HEK293 (cell line): ENCODE measurements at regions not wholly inside any gene's neighbourhood (a gene's known extent, or its start where the extent isn't known, plus 50 kb on each side); places are given as distances from the start of the nearest gene placed in this dataset.

Experiments
- CTCF ChIA-PET: fragments of 350-600 bp; formaldehyde crosslinking; extraction: SDS; loops from one replicate; lab custom pipeline; 2021; ENCODE audit warnings: antibody characterized with exemption; lab: Yijun Ruan, JAX
- POLR2A ChIA-PET: fragments of 300-600 bp; formaldehyde crosslinking; extraction: SDS; loops from one replicate; lab custom pipeline; 2020; ENCODE audit warnings: antibody characterized with exemption, inconsistent platforms; lab: Yijun Ruan, JAX
- H3K27ac ChIP-seq: fragments of 200-500 bp; sonication (Bioruptor generic); 2 replicates; pipeline ENCODE4 v1.5.1; 2014; ENCODE audit warnings: low read depth, low read length, control low read depth, inconsistent platforms; ENCODE audit errors: extremely low read depth
- H3K36me3 ChIP-seq, 2 experiments: fragments of 200-500 bp in 1 of 2; sonication (Bioruptor generic) in 1 of 2; 1 replicate in 1 of 2; 2 replicates in 1 of 2; pipeline ENCODE4 v1.5.1; 2014 to 2017; ENCODE audit warnings: inconsistent platforms in 2 of 2, low read length in 2 of 2; ENCODE audit not compliant: control insufficient read depth in 2 of 2, insufficient read depth in 1 of 2
- H3K4me1 ChIP-seq: fragments of 200-500 bp; sonication (Bioruptor generic); 2 replicates; pipeline ENCODE4 v1.5.1; 2014; ENCODE audit warnings: mild to moderate bottlenecking, low read length, inconsistent platforms; ENCODE audit not compliant: control insufficient read depth, insufficient read depth
- H3K4me3 ChIP-seq: 2 replicates; pipeline ENCODE4 v1.5.1; 2011; ENCODE audit warnings: low read depth, mild to moderate bottlenecking, control low read depth, low read length, moderate library complexity
- H3K9me3 ChIP-seq: fragments of 200-500 bp; sonication (Bioruptor generic); 2 replicates; pipeline ENCODE4 v1.5.1; 2014; ENCODE audit warnings: low read depth, low read length, inconsistent platforms; ENCODE audit not compliant: control insufficient read depth, insufficient read depth
- BCL11A ChIP-seq: fragments of 450-650 bp; formaldehyde crosslinking; IDR thresholded peaks from 2 replicates; pipeline ENCODE4 v1.5.1; 2016; ENCODE audit warnings: low read depth, missing biosample characterization, missing genetic modification characterization
- FEZF1 ChIP-seq: fragments of 450-650 bp; formaldehyde crosslinking; IDR thresholded peaks from 2 replicates; pipeline ENCODE4 v1.5.1; 2016; ENCODE audit warnings: missing biosample characterization, missing genetic modification characterization
- ZFP69B ChIP-seq: fragments of 450-650 bp; formaldehyde crosslinking; IDR thresholded peaks from 2 replicates; pipeline ENCODE4 v1.5.1; 2016; ENCODE audit warnings: missing biosample characterization, missing genetic modification characterization
- ZNF121 ChIP-seq: fragments of 450-650 bp; formaldehyde crosslinking; IDR thresholded peaks from 2 replicates; pipeline ENCODE4 v1.5.1; 2016; ENCODE audit warnings: missing biosample characterization, missing genetic modification characterization
- ZNF19 ChIP-seq: fragments of 450-650 bp; formaldehyde crosslinking; IDR thresholded peaks from 2 replicates; pipeline ENCODE4; 2016; ENCODE audit warnings: missing biosample characterization, missing genetic modification characterization, low read depth
- ZNF202 ChIP-seq: fragments of 450-650 bp; formaldehyde crosslinking; IDR thresholded peaks from 2 replicates; pipeline ENCODE4 v1.5.1; 2016; ENCODE audit warnings: missing biosample characterization, missing genetic modification characterization, borderline replicate concordance
- ZNF311 ChIP-seq: fragments of 450-650 bp; formaldehyde crosslinking; IDR thresholded peaks from 2 replicates; pipeline ENCODE4 v1.5.1; 2017; ENCODE audit warnings: missing biosample characterization, missing genetic modification characterization, borderline replicate concordance
- ZNF354C ChIP-seq: fragments of 450-650 bp; formaldehyde crosslinking; IDR thresholded peaks from 2 replicates; pipeline ENCODE4 v1.5.1; 2016; ENCODE audit warnings: missing biosample characterization, missing genetic modification characterization, low read depth, borderline replicate concordance
- ZNF48 ChIP-seq: fragments of 450-650 bp; formaldehyde crosslinking; IDR thresholded peaks from 2 replicates; pipeline ENCODE4 v1.5.1; 2016; ENCODE audit warnings: missing biosample characterization, missing genetic modification characterization
- ZNF514 ChIP-seq: fragments of 450-650 bp; formaldehyde crosslinking; IDR thresholded peaks from 2 replicates; pipeline ENCODE4 v1.5.1; 2016; ENCODE audit warnings: missing biosample characterization, missing genetic modification characterization
- ZNF600 ChIP-seq: fragments of 450-650 bp; formaldehyde crosslinking; IDR thresholded peaks from 2 replicates; pipeline ENCODE4 v1.5.1; 2016; ENCODE audit warnings: missing biosample characterization, missing genetic modification characterization
- ZNF658 ChIP-seq: fragments of 450-650 bp; formaldehyde crosslinking; IDR thresholded peaks from 2 replicates; pipeline ENCODE4; 2016; ENCODE audit warnings: missing biosample characterization, missing genetic modification characterization
- ZNF701 ChIP-seq: fragments of 450-650 bp; formaldehyde crosslinking; IDR thresholded peaks from 2 replicates; pipeline ENCODE4 v1.5.1; 2016; ENCODE audit warnings: missing biosample characterization, missing genetic modification characterization
- ZNF785 ChIP-seq: fragments of 450-650 bp; formaldehyde crosslinking; IDR thresholded peaks from 2 replicates; pipeline ENCODE4 v1.5.1; 2016; ENCODE audit warnings: missing biosample characterization, missing genetic modification characterization
- ZNF830 ChIP-seq: fragments of 450-650 bp; IDR thresholded peaks from 2 replicates; pipeline ENCODE4 v1.5.0; 2018; ENCODE audit warnings: missing biosample characterization, missing genetic modification characterization, low read depth, mild to moderate bottlenecking, moderate library complexity
- ZSCAN23 ChIP-seq: fragments of 450-650 bp; formaldehyde crosslinking; IDR thresholded peaks from 2 replicates; pipeline ENCODE4 v1.5.1; 2016; ENCODE audit warnings: missing biosample characterization, missing genetic modification characterization
- TF ChIP-seq, protein P1 (sequence below): fragments of 450-650 bp; formaldehyde crosslinking; IDR thresholded peaks from 2 replicates; pipeline ENCODE4 v1.5.1; 2016; ENCODE audit warnings: missing biosample characterization, missing genetic modification characterization, borderline replicate concordance
- TF ChIP-seq, protein P2 (sequence below): fragments of 450-650 bp; formaldehyde crosslinking; IDR thresholded peaks from 2 replicates; pipeline ENCODE4 v1.5.1; 2016; ENCODE audit warnings: missing biosample characterization, missing genetic modification characterization
- TF ChIP-seq, protein P3 (sequence below): fragments of 450-650 bp; formaldehyde crosslinking; IDR thresholded peaks from 2 replicates; pipeline ENCODE4 v1.5.1; 2016; ENCODE audit warnings: missing biosample characterization, missing genetic modification characterization
- TF ChIP-seq, protein P4 (sequence below): fragments of 450-650 bp; formaldehyde crosslinking; IDR thresholded peaks from 2 replicates; pipeline ENCODE4 v1.5.1; 2016; ENCODE audit warnings: missing biosample characterization, missing genetic modification characterization
- TF ChIP-seq, protein P5 (sequence below): fragments of 450-650 bp; formaldehyde crosslinking; IDR thresholded peaks from 2 replicates; pipeline ENCODE4 v1.5.0; 2017; ENCODE audit warnings: missing biosample characterization, missing genetic modification characterization, borderline replicate concordance

DNA sequence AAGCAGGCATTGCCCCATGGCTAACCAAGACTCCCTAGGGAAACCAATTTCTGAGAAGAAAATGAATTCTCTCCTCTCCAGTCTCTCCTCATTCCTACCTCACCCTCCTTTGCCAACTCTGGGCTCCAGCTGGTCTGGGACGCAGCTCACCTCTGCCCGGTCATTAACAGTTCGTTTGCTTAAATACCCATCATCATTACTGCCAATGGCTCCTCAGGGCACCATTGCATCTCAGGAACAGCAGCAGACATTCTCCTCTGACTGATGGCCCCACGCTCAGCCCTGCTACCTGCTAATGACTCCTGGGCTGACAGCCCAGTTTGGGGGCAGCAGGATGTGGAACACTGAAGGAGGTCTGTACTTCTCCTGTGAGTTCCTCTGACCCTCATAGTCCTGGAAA lies 462.0 kb downstream of the INSC start:
- H3K36me3 ChIP-seq = no peaks in the 10 kb centered on the region
- ChIA-PET CTCF (interaction anchor here (0.6 to 1.0 kb wide), 2 partner anchors 149 to 669 kb away, joined by 3 read pairs; no protein-coding TSS in a partner anchor), POLR2A (no interaction called here)
- H3K4me3 ChIP-seq = no peak overlapping the region
- TF ChIP-seq ZNF600 (tag by site-specific recombination) (no peak), ZFP69B (no peak), ZNF19 (no peak), ZNF202 (tag by site-specific recombination) (no peak), ZNF354C (no peak)
- H3K9me3 ChIP-seq = no peaks in the 10 kb centered on the region
- H3K27ac ChIP-seq = no peak overlapping the region
- H3K4me1 ChIP-seq = no peaks in the 10 kb centered on the region

DNA sequence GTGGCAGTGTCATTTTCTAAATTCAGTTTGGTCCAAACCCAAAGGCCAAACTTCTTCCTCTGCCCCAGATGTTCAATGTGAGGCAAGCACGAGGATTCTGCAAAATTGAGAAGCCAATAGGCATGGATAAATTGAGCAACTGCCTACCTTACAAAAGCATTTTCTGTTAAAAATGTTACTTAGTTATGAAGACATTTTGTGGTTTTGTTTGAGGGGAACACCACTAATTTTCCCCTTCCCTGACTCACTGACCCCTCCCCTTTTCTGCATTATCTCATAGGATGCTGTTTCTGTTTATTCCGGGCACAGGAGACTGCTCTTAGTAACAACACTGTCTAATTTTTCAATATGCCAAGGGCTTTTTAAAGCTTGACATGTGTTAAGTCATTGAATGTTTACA lies 462.8 kb downstream of the INSC start:
- TF ChIP-seq ZNF354C (no peak), ZFP69B (no peak), ZNF514 (tag by site-specific recombination) (no peak), ZNF48 (tag by site-specific recombination) (no peak), ZNF121 (no peak), ZNF785 (tag by site-specific recombination) (no peak), FEZF1 (tag by site-specific recombination) (no peak), ZSCAN23 (tag by site-specific recombination) (no peak), BCL11A (no peak), ZNF701 (tag by site-specific recombination) (no peak), ZNF311 (no peak), ZNF658 (tag by site-specific recombination) (no peak), ZNF830 (tag by site-specific recombination) (no peak)
- TF ChIP-seq, protein P1, sequence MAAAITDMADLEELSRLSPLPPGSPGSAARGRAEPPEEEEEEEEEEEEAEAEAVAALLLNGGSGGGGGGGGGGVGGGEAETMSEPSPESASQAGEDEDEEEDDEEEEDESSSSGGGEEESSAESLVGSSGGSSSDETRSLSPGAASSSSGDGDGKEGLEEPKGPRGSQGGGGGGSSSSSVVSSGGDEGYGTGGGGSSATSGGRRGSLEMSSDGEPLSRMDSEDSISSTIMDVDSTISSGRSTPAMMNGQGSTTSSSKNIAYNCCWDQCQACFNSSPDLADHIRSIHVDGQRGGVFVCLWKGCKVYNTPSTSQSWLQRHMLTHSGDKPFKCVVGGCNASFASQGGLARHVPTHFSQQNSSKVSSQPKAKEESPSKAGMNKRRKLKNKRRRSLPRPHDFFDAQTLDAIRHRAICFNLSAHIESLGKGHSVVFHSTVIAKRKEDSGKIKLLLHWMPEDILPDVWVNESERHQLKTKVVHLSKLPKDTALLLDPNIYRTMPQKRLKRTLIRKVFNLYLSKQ (tag by site-specific recombination) = no peak
- TF ChIP-seq, protein P2, sequence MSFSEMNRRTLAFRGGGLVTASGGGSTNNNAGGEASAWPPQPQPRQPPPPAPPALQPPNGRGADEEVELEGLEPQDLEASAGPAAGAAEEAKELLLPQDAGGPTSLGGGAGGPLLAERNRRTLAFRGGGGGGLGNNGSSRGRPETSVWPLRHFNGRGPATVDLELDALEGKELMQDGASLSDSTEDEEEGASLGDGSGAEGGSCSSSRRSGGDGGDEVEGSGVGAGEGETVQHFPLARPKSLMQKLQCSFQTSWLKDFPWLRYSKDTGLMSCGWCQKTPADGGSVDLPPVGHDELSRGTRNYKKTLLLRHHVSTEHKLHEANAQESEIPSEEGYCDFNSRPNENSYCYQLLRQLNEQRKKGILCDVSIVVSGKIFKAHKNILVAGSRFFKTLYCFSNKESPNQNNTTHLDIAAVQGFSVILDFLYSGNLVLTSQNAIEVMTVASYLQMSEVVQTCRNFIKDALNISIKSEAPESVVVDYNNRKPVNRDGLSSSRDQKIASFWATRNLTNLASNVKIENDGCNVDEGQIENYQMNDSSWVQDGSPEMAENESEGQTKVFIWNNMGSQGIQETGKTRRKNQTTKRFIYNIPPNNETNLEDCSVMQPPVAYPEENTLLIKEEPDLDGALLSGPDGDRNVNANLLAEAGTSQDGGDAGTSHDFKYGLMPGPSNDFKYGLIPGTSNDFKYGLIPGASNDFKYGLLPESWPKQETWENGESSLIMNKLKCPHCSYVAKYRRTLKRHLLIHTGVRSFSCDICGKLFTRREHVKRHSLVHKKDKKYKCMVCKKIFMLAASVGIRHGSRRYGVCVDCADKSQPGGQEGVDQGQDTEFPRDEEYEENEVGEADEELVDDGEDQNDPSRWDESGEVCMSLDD = no peak
- TF ChIP-seq, protein P3, sequence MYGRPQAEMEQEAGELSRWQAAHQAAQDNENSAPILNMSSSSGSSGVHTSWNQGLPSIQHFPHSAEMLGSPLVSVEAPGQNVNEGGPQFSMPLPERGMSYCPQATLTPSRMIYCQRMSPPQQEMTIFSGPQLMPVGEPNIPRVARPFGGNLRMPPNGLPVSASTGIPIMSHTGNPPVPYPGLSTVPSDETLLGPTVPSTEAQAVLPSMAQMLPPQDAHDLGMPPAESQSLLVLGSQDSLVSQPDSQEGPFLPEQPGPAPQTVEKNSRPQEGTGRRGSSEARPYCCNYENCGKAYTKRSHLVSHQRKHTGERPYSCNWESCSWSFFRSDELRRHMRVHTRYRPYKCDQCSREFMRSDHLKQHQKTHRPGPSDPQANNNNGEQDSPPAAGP (tag by site-specific recombination) = no peak
- TF ChIP-seq, protein P4, sequence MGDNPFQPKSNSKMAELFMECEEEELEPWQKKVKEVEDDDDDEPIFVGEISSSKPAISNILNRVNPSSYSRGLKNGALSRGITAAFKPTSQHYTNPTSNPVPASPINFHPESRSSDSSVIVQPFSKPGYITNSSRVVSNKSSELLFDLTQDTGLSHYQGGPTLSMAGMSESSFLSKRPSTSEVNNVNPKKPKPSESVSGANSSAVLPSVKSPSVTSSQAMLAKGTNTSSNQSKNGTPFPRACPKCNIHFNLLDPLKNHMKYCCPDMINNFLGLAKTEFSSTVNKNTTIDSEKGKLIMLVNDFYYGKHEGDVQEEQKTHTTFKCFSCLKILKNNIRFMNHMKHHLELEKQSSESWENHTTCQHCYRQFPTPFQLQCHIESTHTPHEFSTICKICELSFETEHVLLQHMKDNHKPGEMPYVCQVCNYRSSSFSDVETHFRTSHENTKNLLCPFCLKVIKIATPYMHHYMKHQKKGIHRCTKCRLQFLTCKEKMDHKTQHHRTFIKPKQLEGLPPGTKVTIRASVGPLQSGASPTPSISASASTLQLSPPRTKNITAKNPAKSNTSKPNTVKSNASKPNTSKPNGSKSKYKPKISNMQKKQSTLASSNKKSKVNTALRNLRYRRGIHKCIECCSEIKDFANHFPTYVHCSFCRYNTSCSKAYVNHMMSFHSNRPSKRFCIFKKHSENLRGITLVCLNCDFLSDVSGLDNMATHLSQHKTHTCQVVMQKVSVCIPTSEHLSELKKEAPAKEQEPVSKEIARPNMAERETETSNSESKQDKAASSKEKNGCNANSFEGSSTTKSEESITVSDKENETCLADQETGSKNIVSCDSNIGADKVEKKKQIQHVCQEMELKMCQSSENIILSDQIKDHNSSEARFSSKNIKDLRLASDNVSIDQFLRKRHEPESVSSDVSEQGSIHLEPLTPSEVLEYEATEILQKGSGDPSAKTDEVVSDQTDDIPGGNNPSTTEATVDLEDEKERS (tag by site-specific recombination) = no peak
- TF ChIP-seq, protein P5, sequence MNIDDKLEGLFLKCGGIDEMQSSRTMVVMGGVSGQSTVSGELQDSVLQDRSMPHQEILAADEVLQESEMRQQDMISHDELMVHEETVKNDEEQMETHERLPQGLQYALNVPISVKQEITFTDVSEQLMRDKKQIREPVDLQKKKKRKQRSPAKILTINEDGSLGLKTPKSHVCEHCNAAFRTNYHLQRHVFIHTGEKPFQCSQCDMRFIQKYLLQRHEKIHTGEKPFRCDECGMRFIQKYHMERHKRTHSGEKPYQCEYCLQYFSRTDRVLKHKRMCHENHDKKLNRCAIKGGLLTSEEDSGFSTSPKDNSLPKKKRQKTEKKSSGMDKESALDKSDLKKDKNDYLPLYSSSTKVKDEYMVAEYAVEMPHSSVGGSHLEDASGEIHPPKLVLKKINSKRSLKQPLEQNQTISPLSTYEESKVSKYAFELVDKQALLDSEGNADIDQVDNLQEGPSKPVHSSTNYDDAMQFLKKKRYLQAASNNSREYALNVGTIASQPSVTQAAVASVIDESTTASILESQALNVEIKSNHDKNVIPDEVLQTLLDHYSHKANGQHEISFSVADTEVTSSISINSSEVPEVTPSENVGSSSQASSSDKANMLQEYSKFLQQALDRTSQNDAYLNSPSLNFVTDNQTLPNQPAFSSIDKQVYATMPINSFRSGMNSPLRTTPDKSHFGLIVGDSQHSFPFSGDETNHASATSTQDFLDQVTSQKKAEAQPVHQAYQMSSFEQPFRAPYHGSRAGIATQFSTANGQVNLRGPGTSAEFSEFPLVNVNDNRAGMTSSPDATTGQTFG (tag by site-specific recombination) = no peak
- POLR2A ChIA-PET = no interaction called here
- CTCF ChIA-PET = no interaction called here
- H3K4me3 ChIP-seq = no peak overlapping the region
- H3K9me3 ChIP-seq = no peaks in the 10 kb centered on the region
- no peak overlapping the region for H3K27ac ChIP-seq
- no peaks in the 10 kb centered on the region for H3K36me3 ChIP-seq
- no peaks in the 10 kb centered on the region for H3K4me1 ChIP-seq
